Mesodermal cell (in vitro differentiated cells): ENCODE measurements at regions not wholly inside any gene's neighbourhood (a gene's known extent, or its start where the extent isn't known, plus 50 kb on each side); places are given as distances from the start of the nearest gene placed in this dataset.

ENCODE experiments used
- H3K27ac ChIP-seq: 2 replicates; pipeline ENCODE4 v1.7.0; 2013; ENCODE audit warnings: mild to moderate bottlenecking, low read depth, low read length, moderate library complexity; ENCODE audit not compliant: severe bottlenecking
- H3K36me3 ChIP-seq: 2 replicates; pipeline ENCODE4 v1.7.1; 2013; ENCODE audit warnings: mild to moderate bottlenecking, low read length, moderate library complexity; ENCODE audit not compliant: control insufficient read depth, insufficient read depth
- H3K4me1 ChIP-seq: one replicate; pipeline ENCODE4 v1.7.1; 2013; ENCODE audit warnings: mild to moderate bottlenecking, low read length; ENCODE audit not compliant: insufficient read depth, control insufficient read depth, poor library complexity, severe bottlenecking
- H3K4me3 ChIP-seq: 2 replicates; pipeline ENCODE4 v1.7.0; 2013; ENCODE audit warnings: low read length, control low read depth, mild to moderate bottlenecking; ENCODE audit not compliant: insufficient read depth, poor library complexity, severe bottlenecking; ENCODE audit errors: extremely low read depth
- H3K9me3 ChIP-seq: 2 replicates; pipeline ENCODE4 v1.7.1; 2013; ENCODE audit warnings: mild to moderate bottlenecking, low read length, moderate library complexity; ENCODE audit not compliant: control insufficient read depth
- WGBS, 2 experiments: methylation state at CpG; one replicate each; pipeline ENCODE4 v1.1.5; 2013; ENCODE audit warnings: missing lambda C conversion rate in 2 of 2; ENCODE audit not compliant: insufficient coverage in 2 of 2; 5-methylcytosine and 5-hydroxymethylcytosine counted together

GRCh38 chr1:232140419-232141166 is 489.3 kb downstream of the SIPA1L2 start:
- H3K4me3 ChIP-seq, result no peak overlapping the region
- H3K36me3 ChIP-seq, result no peaks in the 10 kb centered on the region
- 58 to 80% methylated on average over 3 of the region's 6 CpGs for WGBS, 2 experiments
- peaks cover 8% of the 10 kb centered on the region for H3K4me1 ChIP-seq
- H3K27ac ChIP-seq, result no peak overlapping the region
- no peaks in the 10 kb centered on the region for H3K9me3 ChIP-seq

- Histone ChIP-seq H3K27ac (no peak overlapping the region), H3K4me1 (peaks cover 8% of the 10 kb centered on the region), H3K36me3 (no peaks in the 10 kb centered on the region), H3K4me3 (no peak overlapping the region), H3K9me3 (no peaks in the 10 kb centered on the region)
- WGBS, 2 experiments, result 97 to 100% methylated on average over 4 to 5 of the region's 6 CpGs
Measured at GRCh38 chr1:232139444-232139843, 490.5 kb downstream of the SIPA1L2 start.

- no peak overlapping the region for H3K4me3 ChIP-seq
- 80 to 98% methylated on average over 4 to 6 of the region's 7 CpGs for WGBS, 2 experiments
- peaks cover 2% of the 10 kb centered on the region for H3K4me1 ChIP-seq
- H3K27ac ChIP-seq, result no peak overlapping the region
- H3K9me3 ChIP-seq, result no peaks in the 10 kb centered on the region
- no peaks in the 10 kb centered on the region for H3K36me3 ChIP-seq
Measured at GRCh38 chr1:232138044-232138443, 491.9 kb downstream of the SIPA1L2 start.

GRCh38 chr1:232137066-232137465 is 492.9 kb downstream of the SIPA1L2 start:
- Histone ChIP-seq H3K4me1 (no peaks in the 10 kb centered on the region), H3K27ac (no peak overlapping the region), H3K9me3 (no peaks in the 10 kb centered on the region), H3K4me3 (no peak overlapping the region), H3K36me3 (no peaks in the 10 kb centered on the region)
- WGBS, 2 experiments, result 85 to 100% methylated on average over 1 to 2 of the region's 3 CpGs

GRCh38 chr1:232136136-232136535 is 493.8 kb downstream of the SIPA1L2 start:
- no peaks in the 10 kb centered on the region for H3K36me3 ChIP-seq
- H3K9me3 ChIP-seq, result peaks cover 7% of the 10 kb centered on the region
- no peak overlapping the region for H3K27ac ChIP-seq
- no peak overlapping the region for H3K4me3 ChIP-seq
- no peaks in the 10 kb centered on the region for H3K4me1 ChIP-seq
- WGBS, 2 experiments, result 91 to 97% methylated on average over 4 of the region's 4 CpGs

- H3K9me3 ChIP-seq, result peaks cover 20% of the 10 kb centered on the region
- no peaks in the 10 kb centered on the region for H3K36me3 ChIP-seq
- no peak overlapping the region for H3K4me3 ChIP-seq
- no peak overlapping the region for H3K27ac ChIP-seq
- H3K4me1 ChIP-seq, result no peaks in the 10 kb centered on the region
- 50% methylated on average over 1 of the region's 2 CpGs; no CpG with 5 or more reads in 1 of the 2 experiments for WGBS, 2 experiments
Measured at GRCh38 chr1:232134365-232134764, 495.6 kb downstream of the SIPA1L2 start.

- H3K9me3 ChIP-seq, result peaks cover 23% of the 10 kb centered on the region
- H3K36me3 ChIP-seq, result no peaks in the 10 kb centered on the region
- H3K4me1 ChIP-seq, result no peaks in the 10 kb centered on the region
- no peak overlapping the region for H3K27ac ChIP-seq
- no peak overlapping the region for H3K4me3 ChIP-seq
- WGBS, 2 experiments, result 63% methylated on average over 1 of the region's 1 CpG; no CpG with 5 or more reads in 1 of the 2 experiments
Measured at GRCh38 chr1:232132572-232132971, 497.4 kb downstream of the SIPA1L2 start.

GRCh38 chr1:232131715-232132391 is 498.1 kb downstream of the SIPA1L2 start:
- peaks cover 23% of the 10 kb centered on the region for H3K9me3 ChIP-seq
- H3K4me1 ChIP-seq, result no peaks in the 10 kb centered on the region
- no peaks in the 10 kb centered on the region for H3K36me3 ChIP-seq
- 100% methylated on average over 1 of the region's 1 CpG; no CpG with 5 or more reads in 1 of the 2 experiments for WGBS, 2 experiments
- H3K4me3 ChIP-seq, result no peak overlapping the region
- H3K27ac ChIP-seq, result no peak overlapping the region

- WGBS, 2 experiments, result 62 to 64% methylated on average over 4 of the region's 4 CpGs
- Histone ChIP-seq H3K4me3 (no peak overlapping the region), H3K36me3 (no peaks in the 10 kb centered on the region), H3K4me1 (no peaks in the 10 kb centered on the region), H3K27ac (no peak overlapping the region), H3K9me3 (peaks cover 23% of the 10 kb centered on the region)
Measured at GRCh38 chr1:232130815-232131480, 499.0 kb downstream of the SIPA1L2 start.

- Histone ChIP-seq H3K27ac (no peak overlapping the region), H3K9me3 (peaks cover 23% of the 10 kb centered on the region), H3K36me3 (no peaks in the 10 kb centered on the region), H3K4me1 (peaks cover 5% of the 10 kb centered on the region), H3K4me3 (no peak overlapping the region)
- WGBS, 2 experiments, result 43% methylated on average over 1 of the region's 2 CpGs; no CpG with 5 or more reads in 1 of the 2 experiments
Measured at GRCh38 chr1:232127190-232127589, 500.6 kb downstream of the DISC1 start.
